IPS-18a (cell line): ENCODE measurements at regions not wholly inside any gene's neighbourhood (a gene's known extent, or its start where the extent isn't known, plus 50 kb on each side); places are given as distances from the start of the nearest gene placed in this dataset.

Experiments used
- H3K27ac ChIP-seq: one replicate; pipeline ENCODE4 v1.5.1; 2013; ENCODE audit warnings: low read length
- H3K27me3 ChIP-seq: one replicate; pipeline ENCODE4 v1.6.1; 2013; ENCODE audit warnings: mild to moderate bottlenecking, low read length; ENCODE audit not compliant: control insufficient read depth, insufficient read depth
- H3K36me3 ChIP-seq: one replicate; pipeline ENCODE4 v1.6.1; 2013; ENCODE audit warnings: low read depth, low read length; ENCODE audit not compliant: control insufficient read depth
- H3K4me1 ChIP-seq: one replicate; pipeline ENCODE4 v1.6.1; 2013; ENCODE audit warnings: low read depth, low read length; ENCODE audit not compliant: control insufficient read depth
- H3K4me3 ChIP-seq: one replicate; pipeline ENCODE4 v1.5.1; 2013; ENCODE audit warnings: low read length
- H3K9ac ChIP-seq: one replicate; pipeline ENCODE4 v1.6.1; 2013; ENCODE audit warnings: mild to moderate bottlenecking, low read length, moderate library complexity
- H3K9me3 ChIP-seq: one replicate; pipeline ENCODE4 v1.6.1; 2013; ENCODE audit warnings: low read depth, low read length; ENCODE audit not compliant: control insufficient read depth

DNA sequence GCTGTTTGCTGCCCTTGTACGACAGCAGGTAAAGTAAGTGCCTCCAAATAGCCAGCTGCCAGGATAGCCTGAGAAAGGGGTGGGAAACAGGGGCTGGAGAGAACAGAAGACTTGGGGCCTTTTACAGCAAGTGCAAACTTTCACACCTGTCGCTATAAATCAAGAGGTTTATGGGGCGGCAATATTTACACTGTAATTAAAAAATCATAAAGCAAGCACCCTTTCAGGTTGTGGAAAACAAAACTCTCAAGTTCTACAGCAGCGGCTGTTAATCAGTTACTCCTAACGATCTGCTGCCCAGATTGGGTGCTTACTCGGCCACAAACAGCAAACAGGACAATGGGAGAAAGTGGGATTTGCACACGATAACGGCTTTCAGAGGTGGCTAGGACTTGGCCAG, 359.5 kb upstream of the ETAA1 start:
- H3K27ac ChIP-seq = no peak overlapping the region
- no peaks in the 10 kb centered on the region for H3K36me3 ChIP-seq
- H3K27me3 ChIP-seq = no peaks in the 10 kb centered on the region
- no peaks in the 10 kb centered on the region for H3K4me1 ChIP-seq
- no peak overlapping the region for H3K4me3 ChIP-seq
- no peak overlapping the region for H3K9ac ChIP-seq
- H3K9me3 ChIP-seq = no peaks in the 10 kb centered on the region

GRCh38 chr2:67038195-67038594, 358.9 kb upstream of the ETAA1 start:
- Histone ChIP-seq H3K36me3 (no peaks in the 10 kb centered on the region), H3K9me3 (no peaks in the 10 kb centered on the region), H3K4me3 (no peak overlapping the region), H3K4me1 (no peaks in the 10 kb centered on the region), H3K27me3 (no peaks in the 10 kb centered on the region), H3K9ac (no peak overlapping the region), H3K27ac (no peak overlapping the region)

DNA sequence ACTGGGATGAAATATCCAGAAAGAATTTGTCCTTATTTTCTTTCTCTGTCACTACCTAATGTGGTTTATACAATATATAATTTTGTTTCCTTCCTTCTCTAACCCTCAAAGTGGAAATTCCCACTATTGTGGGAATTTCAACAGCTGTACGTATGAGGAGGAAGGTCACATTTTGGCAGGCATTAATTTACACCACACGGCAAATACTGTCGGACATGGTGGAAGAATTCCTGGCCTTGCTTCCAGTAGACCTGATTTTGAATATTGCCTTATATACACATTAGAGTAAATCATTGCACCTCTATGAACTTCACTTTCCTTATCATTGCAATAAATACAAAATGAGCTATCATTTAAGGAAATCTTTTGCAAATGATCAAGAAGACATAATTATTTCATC, 358.1 kb upstream of the ETAA1 start:
- no peaks in the 10 kb centered on the region for H3K27me3 ChIP-seq
- no peaks in the 10 kb centered on the region for H3K36me3 ChIP-seq
- H3K4me3 ChIP-seq = no peak overlapping the region
- H3K27ac ChIP-seq = no peak overlapping the region
- H3K9me3 ChIP-seq = no peaks in the 10 kb centered on the region
- H3K4me1 ChIP-seq = no peaks in the 10 kb centered on the region
- no peak overlapping the region for H3K9ac ChIP-seq

DNA sequence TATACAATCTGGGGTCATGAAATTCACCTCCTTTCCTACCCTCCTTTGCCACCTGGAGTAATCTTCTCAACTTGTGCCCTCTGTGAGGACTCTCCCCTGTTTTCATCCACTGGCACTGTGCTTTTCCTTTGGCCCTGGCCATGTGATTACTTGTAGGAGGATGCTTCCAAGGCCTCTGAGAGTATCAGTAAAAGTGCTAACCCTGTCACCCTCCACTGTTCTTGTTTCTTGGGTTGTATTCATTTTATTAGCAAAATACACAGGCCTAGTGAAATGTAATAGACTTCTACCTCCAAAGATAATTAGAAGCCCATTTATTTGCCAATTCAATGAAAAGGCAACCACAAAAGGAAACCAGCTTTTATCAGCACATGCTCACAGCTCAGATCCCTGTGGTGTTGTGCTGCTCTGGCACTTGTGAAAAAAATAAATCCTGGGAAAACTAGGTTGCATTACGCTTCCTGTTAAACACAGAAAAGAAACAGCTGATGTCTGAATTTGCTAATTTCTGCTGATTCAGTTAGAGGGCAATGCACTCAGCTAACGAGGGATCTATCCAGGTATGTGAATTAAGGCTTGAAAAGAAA, 357.5 kb upstream of the ETAA1 start:
- Histone ChIP-seq H3K36me3 (no peaks in the 10 kb centered on the region), H3K27me3 (no peaks in the 10 kb centered on the region), H3K27ac (no peak overlapping the region), H3K9ac (no peak overlapping the region), H3K4me1 (no peaks in the 10 kb centered on the region), H3K9me3 (no peaks in the 10 kb centered on the region), H3K4me3 (no peak overlapping the region)

DNA sequence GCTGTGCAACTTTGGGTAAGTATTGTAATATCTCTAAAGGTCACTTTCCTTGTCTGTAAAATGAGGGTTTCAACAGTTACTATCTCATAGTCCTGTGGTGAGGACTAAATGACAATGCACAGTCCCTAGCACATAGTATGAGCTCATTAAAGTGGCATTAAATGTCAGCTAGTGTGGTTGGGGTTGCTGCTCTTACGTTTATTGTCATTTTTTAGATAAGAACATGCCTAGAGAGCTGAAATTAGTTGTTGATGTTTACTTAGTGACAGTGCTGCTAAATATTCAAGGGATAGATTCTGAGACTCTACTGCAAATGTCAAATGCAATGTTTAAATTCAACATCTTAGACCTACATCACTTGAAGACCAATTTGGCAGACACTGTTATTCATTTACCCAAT, 356.1 kb upstream of the ETAA1 start:
- Histone ChIP-seq H3K36me3 (no peaks in the 10 kb centered on the region), H3K4me1 (no peaks in the 10 kb centered on the region), H3K9me3 (no peaks in the 10 kb centered on the region), H3K27ac (no peak overlapping the region), H3K27me3 (no peaks in the 10 kb centered on the region), H3K4me3 (no peak overlapping the region), H3K9ac (no peak overlapping the region)

GRCh38 chr2:67043781-67044478, 353.2 kb upstream of the ETAA1 start:
- no peak overlapping the region for H3K4me3 ChIP-seq
- no peaks in the 10 kb centered on the region for H3K9me3 ChIP-seq
- H3K9ac ChIP-seq = no peak overlapping the region
- no peaks in the 10 kb centered on the region for H3K4me1 ChIP-seq
- no peaks in the 10 kb centered on the region for H3K27me3 ChIP-seq
- H3K36me3 ChIP-seq = no peaks in the 10 kb centered on the region
- no peak overlapping the region for H3K27ac ChIP-seq

DNA sequence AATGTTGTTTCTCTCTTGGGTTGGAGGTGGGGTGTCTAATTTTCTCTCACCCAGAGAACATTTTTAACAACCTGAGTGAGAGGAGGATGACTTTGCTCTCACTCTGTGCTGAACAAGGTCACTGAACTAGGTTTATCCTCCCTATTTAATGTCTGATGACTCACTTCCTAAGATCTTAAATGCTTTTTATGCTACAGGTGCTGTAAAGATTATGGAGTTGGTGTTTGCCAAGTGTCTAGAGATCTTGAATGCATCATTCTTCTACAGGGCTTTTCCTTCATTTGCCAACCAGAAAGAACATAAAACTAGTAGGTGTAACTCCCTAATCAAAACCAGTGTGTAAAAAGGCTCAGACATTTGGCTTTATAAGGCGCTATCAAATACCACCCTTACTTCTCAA, 350.5 kb upstream of the ETAA1 start:
- no peaks in the 10 kb centered on the region for H3K4me1 ChIP-seq

GRCh38 chr2:67048314-67048713, 348.8 kb upstream of the ETAA1 start:
- Histone ChIP-seq H3K27me3 (no peaks in the 10 kb centered on the region), H3K4me1 (no peaks in the 10 kb centered on the region), H3K27ac (no peak overlapping the region), H3K9me3 (no peaks in the 10 kb centered on the region), H3K4me3 (no peak overlapping the region), H3K9ac (no peak overlapping the region), H3K36me3 (no peaks in the 10 kb centered on the region)

More for the DNA sequence above, 350.5 kb upstream of the ETAA1 start:
- Histone ChIP-seq H3K36me3 (no peaks in the 10 kb centered on the region), H3K9me3 (no peaks in the 10 kb centered on the region), H3K27me3 (no peaks in the 10 kb centered on the region), H3K27ac (no peak overlapping the region), H3K9ac (no peak overlapping the region), H3K4me3 (no peak overlapping the region)

GRCh38 chr2:67050622-67051021, 346.5 kb upstream of the ETAA1 start:
- Histone ChIP-seq H3K9me3 (no peaks in the 10 kb centered on the region), H3K27ac (no peak overlapping the region), H3K9ac (no peak overlapping the region), H3K36me3 (no peaks in the 10 kb centered on the region), H3K4me1 (no peaks in the 10 kb centered on the region), H3K4me3 (no peak overlapping the region), H3K27me3 (no peaks in the 10 kb centered on the region)

DNA sequence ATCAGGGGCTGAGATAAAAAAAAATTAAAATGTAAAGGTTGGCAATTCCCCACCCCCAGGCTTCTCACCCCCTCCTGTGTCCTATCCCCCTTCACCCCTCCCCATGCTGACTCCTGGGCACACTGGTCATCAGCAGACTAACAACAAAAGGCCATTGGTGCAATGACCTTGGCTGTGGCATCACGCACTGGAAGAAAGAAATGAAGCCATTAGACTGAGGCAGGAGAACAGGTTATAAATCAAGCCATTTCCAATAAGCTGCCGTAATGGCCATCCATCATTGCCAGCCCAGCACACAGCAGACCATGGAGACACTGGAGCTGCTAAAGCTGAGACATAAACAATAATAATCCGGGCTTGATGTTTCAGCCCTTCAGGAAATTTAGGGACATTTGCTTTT, 342.4 kb upstream of the ETAA1 start:
- Histone ChIP-seq H3K9ac (no peak overlapping the region), H3K4me3 (no peak overlapping the region), H3K9me3 (no peaks in the 10 kb centered on the region), H3K36me3 (no peaks in the 10 kb centered on the region), H3K27me3 (no peaks in the 10 kb centered on the region), H3K4me1 (no peaks in the 10 kb centered on the region), H3K27ac (no peak overlapping the region)

DNA sequence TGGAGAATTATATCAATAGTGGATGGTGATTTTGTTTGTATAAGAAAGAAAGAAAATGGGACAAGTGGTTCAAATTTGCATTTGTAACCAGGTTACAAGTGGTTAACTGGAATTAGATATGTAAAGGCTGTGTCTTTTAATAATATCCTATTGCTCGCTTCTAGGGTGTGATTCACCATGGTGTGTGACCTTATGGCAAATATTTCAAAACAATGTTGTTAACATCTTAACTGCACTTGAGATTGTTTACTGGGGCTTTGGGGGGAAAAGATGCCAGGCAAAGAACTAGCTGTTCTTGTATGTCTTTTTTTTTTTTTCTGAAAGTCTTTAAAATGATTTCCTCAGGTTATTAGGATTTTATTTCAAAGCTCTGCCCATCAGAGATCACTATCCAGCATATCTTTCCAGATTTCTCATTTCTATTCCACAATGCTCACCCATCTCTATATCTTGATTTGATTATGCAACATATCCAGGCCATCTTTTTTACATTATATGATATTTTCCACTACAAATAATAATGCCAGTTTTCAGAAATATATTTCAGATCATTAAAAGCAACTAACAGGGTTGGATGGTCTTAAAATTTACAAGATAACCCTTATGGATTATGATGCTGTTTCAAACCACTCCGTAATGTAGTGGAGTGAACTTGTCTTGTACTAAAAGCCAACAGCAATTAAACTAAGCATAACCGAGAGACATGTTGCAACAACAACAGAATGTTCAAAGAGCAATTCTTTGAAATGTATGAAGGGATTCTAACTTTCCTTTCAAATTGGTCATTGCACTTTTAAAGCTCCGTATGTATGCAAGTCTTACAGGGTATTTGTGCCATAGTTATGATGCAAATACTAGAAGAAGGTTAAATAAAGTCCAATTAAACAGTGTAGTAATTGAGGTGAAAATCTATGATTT, 341.5 kb upstream of the ETAA1 start:
- Histone ChIP-seq H3K4me3 (no peak overlapping the region), H3K4me1 (no peaks in the 10 kb centered on the region), H3K9me3 (no peaks in the 10 kb centered on the region), H3K36me3 (no peaks in the 10 kb centered on the region), H3K9ac (no peak overlapping the region), H3K27ac (no peak overlapping the region), H3K27me3 (no peaks in the 10 kb centered on the region)
